Activated CD4-positive, alpha-beta T cell treated with anti-CD3 and anti-CD28 coated beads, Interleukin-10, Interleukin-2, amounts not matched to agents 100 ng/mL and 50 ng/mL, durations not matched to agents 16 hours and 8 hours (primary cell): ENCODE measurements at regions not wholly inside any gene's neighbourhood (a gene's known extent, or its start where the extent isn't known, plus 50 kb on each side); places are given as distances from the start of the nearest gene placed in this dataset.
"Not testable (repeated sequence)": the region's sequence is repeated elsewhere in the genome, so short reads cannot be mapped to it uniquely, and the experiment has no call there.

Experiments used
- DNase-seq: peaks from one replicate; pipeline ENCODE4 v3.0.0-alpha.2; 2020

- DNase-seq = no peak
Measured at GRCh38 chr1:79773385-79773784, 766.9 kb upstream of the ADGRL4 start.

GRCh38 chr1:79762461-79762860 lies 755.9 kb upstream of the ADGRL4 start:
- DNase-seq = no peak

DNA sequence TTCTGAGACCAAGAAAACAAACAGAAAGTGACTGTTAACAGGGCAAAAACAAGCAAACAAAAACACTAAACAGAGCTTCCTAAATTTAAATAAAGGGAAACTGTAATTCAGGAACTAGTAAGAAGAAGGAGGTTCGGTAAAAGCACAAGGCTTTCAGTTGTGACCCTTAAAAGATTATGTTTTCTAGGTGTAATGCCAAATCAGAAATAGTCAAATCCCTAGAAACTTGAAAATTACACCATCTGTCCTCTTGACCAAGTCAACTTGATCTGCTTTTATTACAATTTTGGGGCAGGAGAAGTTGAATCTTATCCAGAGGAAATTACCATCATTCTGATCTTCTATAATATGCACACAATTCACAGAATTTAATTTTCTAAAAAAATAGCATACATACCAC lies 754.0 kb upstream of the ADGRL4 start:
- DNase-seq = no peak

GRCh38 chr1:79749607-79750006 lies 743.1 kb upstream of the ADGRL4 start:
- no peak for DNase-seq

GRCh38 chr1:79745929-79746328 lies 739.4 kb upstream of the ADGRL4 start:
- no peak for DNase-seq

DNA sequence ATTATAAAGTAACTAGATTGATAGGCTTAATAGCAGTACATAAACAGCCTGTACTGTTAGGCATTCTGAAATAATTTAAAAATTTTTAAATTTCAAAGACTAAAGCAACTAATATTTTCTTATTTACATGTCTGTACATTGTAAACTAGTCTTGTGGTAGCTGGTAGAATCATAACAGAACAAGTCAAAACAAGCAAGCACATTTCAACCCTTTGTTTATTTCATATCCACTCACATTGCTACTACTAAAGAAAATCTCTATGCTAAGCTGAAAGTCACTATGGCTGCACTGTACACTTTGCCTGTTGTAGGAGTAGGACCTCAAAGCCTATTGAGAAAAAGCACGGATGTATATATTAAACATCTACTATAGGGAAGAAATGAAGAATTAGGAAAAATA lies 738.2 kb upstream of the ADGRL4 start:
- DNase-seq = no peak

DNA sequence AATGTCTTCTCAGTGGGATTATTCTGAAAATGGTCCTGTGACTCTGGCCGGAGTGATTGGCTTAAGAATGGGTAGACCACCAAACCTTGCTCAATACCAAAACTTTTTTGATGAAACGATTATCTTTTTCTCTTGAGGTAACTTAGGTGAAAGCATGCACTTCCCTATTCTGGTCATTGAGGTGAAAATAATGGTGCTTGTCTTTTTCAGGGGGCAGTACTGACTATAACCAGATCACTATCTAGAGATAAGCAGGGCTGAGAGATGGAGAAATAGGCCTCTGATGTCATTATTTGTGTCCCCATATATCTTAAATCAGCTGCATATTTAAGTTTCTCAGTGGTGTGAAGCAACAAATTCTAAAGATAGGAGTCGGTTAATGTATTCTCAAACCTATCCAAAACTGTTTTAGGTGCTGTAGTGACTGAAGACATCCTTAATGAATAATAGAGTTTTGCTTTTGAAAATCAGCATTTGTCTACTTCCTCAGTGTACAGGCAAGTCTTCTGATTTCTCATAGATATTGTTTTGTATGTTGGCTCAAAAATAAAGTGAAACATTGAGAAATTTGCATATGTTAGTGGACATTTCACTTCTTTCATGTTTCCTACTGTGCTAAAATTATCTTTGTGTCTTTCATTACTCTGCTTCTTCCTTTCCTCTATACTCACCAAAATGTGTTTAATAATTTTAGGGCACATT lies 735.3 kb upstream of the ADGRL4 start:
- DNase-seq = no peak

- no peak for DNase-seq
Measured at GRCh38 chr1:79738101-79738500, 731.6 kb upstream of the ADGRL4 start.

DNA sequence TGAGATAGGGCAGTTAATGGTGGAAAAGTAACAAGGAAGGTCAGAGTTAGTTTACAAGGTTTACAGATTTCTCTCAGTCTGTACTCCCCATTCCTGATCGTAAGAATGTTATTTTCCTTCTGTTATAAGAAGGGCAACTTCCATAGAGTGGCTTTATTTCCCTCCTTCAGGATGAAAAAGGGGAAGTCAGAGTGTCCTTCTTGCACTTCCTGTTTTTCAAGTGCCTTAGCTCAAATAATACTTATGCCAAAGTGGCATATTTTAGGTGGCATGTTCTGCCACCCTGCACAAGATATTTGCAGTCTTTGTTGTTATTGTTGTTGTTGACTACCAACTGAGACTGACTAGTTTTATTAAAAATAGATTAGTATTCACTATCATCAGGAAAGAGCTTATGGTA lies 730.7 kb upstream of the ADGRL4 start:
- no peak for DNase-seq

GRCh38 chr1:79732950-79733349 lies 726.4 kb upstream of the ADGRL4 start:
- DNase-seq = no peak

DNA sequence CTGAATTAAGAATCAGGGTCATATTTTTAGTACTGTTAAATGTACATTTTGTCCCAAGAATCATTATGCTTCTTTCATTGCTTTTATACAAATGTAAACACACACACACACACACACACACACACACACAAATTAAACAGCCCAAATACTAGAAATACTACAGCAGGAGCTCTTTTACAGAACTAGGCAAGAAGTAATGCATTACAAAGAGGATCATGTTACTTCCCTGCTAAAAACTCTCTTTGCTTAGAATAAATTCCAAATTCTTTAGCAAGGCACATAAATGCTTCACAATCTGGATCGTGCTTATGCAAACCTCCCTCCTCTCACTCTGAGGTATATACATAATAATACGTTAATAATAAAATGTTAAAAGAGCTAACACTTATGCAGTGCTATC lies 720.4 kb upstream of the ADGRL4 start:
- no peak for DNase-seq

DNA sequence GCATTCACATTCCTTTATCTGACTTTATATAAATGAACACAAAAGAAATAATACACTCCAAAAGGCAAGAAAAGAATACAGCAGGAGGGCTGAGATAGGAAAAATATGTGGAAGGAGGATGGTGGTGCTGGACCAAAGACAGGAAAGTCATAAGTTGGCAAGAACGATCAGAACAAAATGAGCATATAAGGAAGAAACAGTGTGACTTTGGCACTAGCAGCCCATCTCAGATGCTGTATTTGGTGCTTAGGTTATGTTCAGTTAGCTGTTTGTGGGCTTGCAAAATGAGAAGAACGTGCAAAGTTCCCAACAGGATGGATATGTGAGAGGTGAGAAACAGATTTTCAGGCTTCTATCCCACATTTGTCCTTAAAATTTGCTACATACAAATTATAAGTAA lies 719.8 kb upstream of the ADGRL4 start:
- DNase-seq = no peak

DNA sequence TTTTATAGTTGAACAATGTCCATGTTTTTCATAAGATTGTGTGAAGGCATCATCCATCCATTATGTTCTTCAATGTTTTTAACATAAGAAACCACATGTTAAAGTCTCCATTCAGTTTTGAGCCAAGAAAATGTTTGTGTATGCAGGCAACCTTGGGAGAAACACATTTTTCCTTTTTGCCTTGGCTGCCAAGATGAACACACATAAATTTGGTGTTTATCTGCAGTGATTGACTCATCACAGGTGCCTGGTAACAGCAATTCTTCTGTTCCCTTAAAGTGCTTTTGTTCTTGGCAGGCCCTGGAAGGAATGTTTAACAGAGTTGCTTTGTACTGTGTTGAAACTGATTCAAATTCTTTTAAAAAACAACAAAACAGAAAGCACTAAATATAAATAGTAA lies 709.9 kb upstream of the ADGRL4 start:
- no peak for DNase-seq

DNA sequence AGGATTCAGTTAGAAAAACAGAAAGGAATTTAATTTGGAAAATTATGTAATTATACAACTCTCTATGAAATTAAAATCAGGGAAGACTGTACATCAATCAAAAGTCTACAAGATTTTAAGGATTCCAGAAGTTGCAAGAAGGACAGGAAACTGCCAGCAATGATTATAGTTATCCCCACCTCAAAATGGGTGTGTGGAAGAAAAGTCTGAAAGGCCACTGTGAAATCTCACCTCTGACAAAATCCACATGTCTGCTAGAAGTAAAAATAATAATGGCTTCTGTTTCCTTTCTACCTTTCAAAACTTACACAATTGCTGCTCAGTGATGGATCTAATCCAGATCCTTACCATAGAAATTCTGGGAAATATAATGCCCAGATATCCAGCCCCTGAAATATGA lies 708.1 kb upstream of the ADGRL4 start:
- DNase-seq = no peak

- no peak for DNase-seq
Measured at GRCh38 chr1:79711001-79711431, 704.5 kb upstream of the ADGRL4 start.

- no peak for DNase-seq
Measured at GRCh38 chr1:79708646-79709265, 702.2 kb upstream of the ADGRL4 start.

- no peak for DNase-seq
Measured at GRCh38 chr1:79705218-79705617, 698.7 kb upstream of the ADGRL4 start.

DNA sequence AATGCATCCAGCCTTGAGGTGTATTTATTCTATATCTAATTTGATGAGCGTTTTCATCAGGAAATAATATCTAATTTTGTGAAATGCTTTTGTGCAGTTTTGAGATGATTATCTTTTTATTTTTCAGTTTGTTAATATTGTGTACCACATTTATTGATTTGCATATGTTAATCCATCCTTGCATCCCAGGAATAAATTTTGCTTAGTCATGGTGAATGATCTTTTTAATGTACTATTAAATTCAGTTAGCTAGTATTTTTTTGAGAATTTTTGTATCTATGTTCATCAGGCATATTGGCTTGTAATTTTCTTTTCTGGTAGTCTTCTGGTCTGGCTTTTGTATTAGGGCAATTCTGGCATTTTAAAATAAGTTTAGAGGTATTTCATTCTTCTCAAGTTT lies 697.5 kb upstream of the ADGRL4 start:
- DNase-seq = no peak

- not testable (repeated sequence) for DNase-seq
Measured at GRCh38 chr1:79702336-79702999, 695.9 kb upstream of the ADGRL4 start.

DNA sequence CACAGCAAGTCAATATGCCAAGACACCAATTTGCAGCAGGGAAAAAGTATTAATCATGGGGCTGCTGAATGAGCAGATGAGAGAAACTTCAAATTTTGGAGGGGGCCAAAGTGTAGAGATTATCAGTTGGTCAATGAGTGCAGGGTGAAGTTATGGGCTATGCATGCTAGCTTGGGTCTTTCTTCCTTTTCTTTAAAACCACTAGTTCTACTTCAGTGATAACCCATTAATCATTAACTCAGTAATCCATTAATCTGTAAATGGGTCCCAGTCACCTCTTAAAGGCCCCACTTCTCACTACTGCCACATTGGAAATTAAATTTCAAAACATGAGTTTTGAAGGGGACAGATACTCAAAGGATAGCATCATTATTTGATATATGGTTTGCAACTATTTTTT lies 688.6 kb upstream of the ADGRL4 start:
- DNase-seq = no peak

- no peak for DNase-seq
Measured at GRCh38 chr1:79694241-79694640, 687.7 kb upstream of the ADGRL4 start.

DNA sequence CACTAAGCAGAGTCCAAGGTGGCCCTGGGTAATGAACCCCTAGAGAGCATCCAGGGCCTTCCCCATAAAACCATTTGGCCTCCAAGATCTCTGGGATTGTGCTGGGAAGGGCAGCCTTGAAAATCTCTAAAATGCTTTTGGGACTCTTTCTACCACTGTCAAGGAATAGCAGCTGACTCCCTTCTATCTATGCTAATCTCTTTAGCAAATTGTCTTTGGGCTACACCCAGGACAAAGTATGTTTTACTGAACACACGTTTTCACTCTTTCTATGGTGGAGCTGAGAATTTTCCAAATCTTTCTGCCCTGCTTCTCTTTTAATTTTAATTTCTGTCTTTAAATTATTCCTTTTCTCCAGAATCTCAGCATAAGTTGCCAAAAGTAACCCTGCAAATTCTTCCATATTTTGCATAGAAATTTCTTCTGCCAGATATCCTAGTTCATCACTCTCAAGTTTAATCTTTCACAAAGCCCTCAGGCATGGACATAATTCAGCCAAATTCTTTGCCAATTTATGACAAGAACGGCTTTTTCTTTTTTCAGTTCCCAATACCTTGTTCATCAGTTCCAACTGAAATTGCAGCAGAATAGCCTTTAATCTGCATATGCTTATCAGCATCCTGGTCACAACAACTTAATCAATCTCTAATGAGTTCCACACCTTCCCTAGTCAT lies 687.0 kb upstream of the ADGRL4 start:
- DNase-seq = no peak

- DNase-seq = no peak
Measured at GRCh38 chr1:79692519-79692918, 686.0 kb upstream of the ADGRL4 start.

- no peak for DNase-seq
Measured at GRCh38 chr1:79688932-79689331, 682.4 kb upstream of the ADGRL4 start.
